ENCODE measurements at regions not wholly inside any gene's neighbourhood (a gene's known extent, or its start where the extent isn't known, plus 50 kb on each side); places are given as distances from the start of the nearest gene placed in this dataset.

DNA sequence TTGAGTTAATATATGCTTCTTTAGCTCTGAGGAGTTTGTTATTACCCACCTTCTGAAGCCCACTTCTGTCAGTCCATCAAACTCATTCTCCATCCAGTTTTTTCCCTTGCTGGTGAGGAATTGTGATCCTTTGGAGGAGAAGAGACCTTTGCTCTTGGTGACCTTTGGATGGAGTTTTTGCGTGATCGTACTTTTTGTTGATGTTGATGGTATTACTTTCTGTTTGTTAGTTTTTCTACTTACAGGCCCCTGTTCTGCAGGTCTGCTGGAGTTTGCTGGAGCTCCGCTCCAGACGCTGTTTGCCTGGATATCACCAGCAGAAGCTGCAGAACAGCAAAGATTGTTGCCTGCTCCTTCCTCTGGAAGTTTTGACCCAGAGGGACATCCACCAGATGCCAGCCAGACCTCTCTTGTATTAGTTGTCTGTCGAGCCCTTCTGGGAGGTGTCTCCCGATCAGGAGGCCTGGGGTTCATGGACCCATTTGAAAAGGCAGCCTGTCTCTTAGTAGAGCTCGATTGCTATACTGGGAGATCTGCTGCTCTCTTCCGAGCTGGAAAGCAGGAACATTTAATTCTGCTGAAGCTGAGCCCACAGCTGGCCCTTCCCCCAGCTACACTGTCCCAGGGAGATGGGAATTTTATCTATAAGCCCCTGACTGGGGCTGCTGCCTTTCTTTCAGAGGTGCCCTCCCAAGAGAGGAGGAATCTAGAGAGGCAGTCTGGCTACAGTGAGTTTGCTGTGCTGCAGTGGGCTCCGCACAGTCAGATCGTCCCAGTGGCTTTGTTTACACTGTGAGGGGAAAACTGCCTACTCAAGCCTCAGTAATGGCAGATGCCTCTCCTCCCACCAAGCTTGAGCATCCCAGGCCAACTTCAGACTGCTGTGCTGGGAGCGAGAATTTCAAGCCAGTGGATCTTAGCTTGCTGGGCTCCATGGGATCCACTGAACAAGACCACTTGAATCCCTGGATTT is 445.5 kb downstream of the MAN2A1 start:
- H3K4me3 ChIP-seq (ENCODE audit: insufficient read depth, low read depth, low read length) = no peak overlapping the region
- WGBS, 2 experiments = 82 to 83% methylated on average over 11 of the region's 11 CpGs
- no peaks in the 10 kb centered on the region for H3K9me3 ChIP-seq (ENCODE audit: control insufficient read depth, low read length)
- no peak overlapping the region for H3K27ac ChIP-seq (ENCODE audit: insufficient read depth, low read depth, low read length, poor library complexity, severe bottlenecking)
- H3K36me3 ChIP-seq (ENCODE audit: control insufficient read depth, insufficient read depth, low read length) = no peaks in the 10 kb centered on the region
- H3K4me1 ChIP-seq (ENCODE audit: control insufficient read depth, insufficient read depth, low read length) = no peaks in the 10 kb centered on the region
- no peaks in the 10 kb centered on the region for H3K27me3 ChIP-seq (ENCODE audit: control insufficient read depth, insufficient read depth, low read length, poor library complexity, severe bottlenecking)

DNA sequence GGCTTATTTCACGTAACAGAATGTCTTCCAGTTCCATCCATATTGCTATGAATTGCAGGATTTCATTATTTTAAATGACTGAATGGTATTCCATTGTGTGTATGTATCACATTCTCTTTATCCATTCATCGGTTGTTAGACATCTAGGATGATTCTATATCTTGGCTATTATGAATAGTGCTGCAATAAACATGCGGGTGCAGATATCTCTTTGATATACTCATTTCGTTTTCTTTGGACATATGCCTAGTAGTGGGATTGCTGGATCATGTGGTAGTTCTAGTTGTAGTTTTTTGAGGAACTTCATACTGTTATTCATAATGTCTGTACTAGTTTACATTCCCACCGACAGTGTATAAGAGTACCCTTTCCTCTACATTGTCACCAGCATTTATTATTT is 460.5 kb downstream of the MAN2A1 start:
- 90 to 92% methylated on average over 5 of the region's 5 CpGs for WGBS, 2 experiments
- H3K36me3 ChIP-seq (ENCODE audit: control insufficient read depth, insufficient read depth, low read length) = no peaks in the 10 kb centered on the region
- H3K27me3 ChIP-seq (ENCODE audit: control insufficient read depth, insufficient read depth, low read length, poor library complexity, severe bottlenecking) = no peaks in the 10 kb centered on the region
- H3K4me1 ChIP-seq (ENCODE audit: control insufficient read depth, insufficient read depth, low read length) = no peaks in the 10 kb centered on the region
- H3K4me3 ChIP-seq (ENCODE audit: insufficient read depth, low read depth, low read length) = no peak overlapping the region
- no peak overlapping the region for H3K27ac ChIP-seq (ENCODE audit: insufficient read depth, low read depth, low read length, poor library complexity, severe bottlenecking)
- no peaks in the 10 kb centered on the region for H3K9me3 ChIP-seq (ENCODE audit: control insufficient read depth, low read length)

DNA sequence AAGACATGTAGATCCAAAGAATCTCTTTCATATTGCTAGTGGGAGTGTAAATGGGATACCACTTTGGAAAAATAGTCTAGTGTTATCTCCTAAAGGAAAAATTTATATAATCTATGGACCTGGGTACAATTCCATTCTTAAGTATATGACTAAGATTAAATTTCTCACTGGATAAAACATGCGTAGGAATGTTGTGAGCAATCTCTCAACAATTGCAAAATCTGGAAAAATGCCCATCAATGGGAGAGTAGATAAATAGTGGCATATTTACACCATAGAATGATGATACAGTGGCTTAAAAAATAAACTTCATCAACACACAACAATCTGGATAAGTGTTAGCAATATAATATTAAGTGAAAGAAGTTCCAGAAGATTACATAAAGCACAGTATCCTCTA is 469.5 kb downstream of the MAN2A1 start:
- Histone ChIP-seq H3K4me3 (ENCODE audit: insufficient read depth, low read depth, low read length) (no peak overlapping the region), H3K9me3 (ENCODE audit: control insufficient read depth, low read length) (no peaks in the 10 kb centered on the region), H3K27me3 (ENCODE audit: control insufficient read depth, insufficient read depth, low read length, poor library complexity, severe bottlenecking) (no peaks in the 10 kb centered on the region), H3K4me1 (ENCODE audit: control insufficient read depth, insufficient read depth, low read length) (peaks cover 7% of the 10 kb centered on the region), H3K27ac (ENCODE audit: insufficient read depth, low read depth, low read length, poor library complexity, severe bottlenecking) (no peak overlapping the region), H3K36me3 (ENCODE audit: control insufficient read depth, insufficient read depth, low read length) (no peaks in the 10 kb centered on the region)
- WGBS, 2 experiments = 100% methylated on average over 1 of the region's 1 CpG; no CpG with 5 or more reads in 1 of the 2 experiments

DNA sequence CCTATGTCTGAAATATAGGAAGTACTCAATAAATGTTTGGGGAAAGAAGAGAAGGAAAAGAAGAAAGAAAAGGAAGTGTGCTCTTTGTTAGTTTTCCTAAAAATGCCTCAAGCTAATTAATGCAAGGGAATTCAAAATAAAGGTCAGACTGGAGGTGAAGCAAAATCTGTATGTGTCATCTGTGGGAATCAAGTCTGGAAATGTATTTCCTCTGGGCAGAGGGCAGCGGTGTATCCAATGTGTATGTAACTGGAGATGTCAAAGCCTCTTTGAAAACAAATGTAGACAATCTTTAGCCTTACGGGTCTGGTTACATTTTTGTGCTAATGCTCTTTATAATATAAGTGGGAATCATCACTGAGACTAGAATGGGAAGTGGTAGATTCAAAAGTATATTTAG is 471.4 kb downstream of the MAN2A1 start:
- no peak overlapping the region for H3K27ac ChIP-seq (ENCODE audit: insufficient read depth, low read depth, low read length, poor library complexity, severe bottlenecking)
- H3K4me1 ChIP-seq (ENCODE audit: control insufficient read depth, insufficient read depth, low read length) = peaks cover 7% of the 10 kb centered on the region
- H3K36me3 ChIP-seq (ENCODE audit: control insufficient read depth, insufficient read depth, low read length) = no peaks in the 10 kb centered on the region
- no peak overlapping the region for H3K4me3 ChIP-seq (ENCODE audit: insufficient read depth, low read depth, low read length)
- no peaks in the 10 kb centered on the region for H3K27me3 ChIP-seq (ENCODE audit: control insufficient read depth, insufficient read depth, low read length, poor library complexity, severe bottlenecking)
- 93 to 97% methylated on average over 2 of the region's 2 CpGs for WGBS, 2 experiments
- H3K9me3 ChIP-seq (ENCODE audit: control insufficient read depth, low read length) = no peaks in the 10 kb centered on the region

DNA sequence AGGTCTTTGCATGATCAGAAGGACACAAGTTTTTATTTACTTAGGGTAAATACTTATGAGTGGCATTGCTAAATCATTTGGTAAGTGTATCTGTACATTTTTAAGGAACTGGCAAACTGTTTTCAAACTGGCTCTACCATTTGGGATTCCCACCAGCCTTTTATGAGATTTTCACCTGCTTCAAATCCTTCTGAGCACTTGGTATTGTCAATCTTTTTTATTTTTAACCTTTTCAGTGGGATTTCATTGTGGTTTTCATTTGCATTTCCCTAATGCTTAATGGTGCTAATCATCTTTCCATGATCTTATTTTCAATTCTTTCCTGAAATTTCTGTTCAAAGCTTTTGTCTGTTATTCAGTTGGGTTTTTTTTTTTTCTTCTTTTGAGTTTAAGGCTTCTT is 475.6 kb downstream of the MAN2A1 start:
- Histone ChIP-seq H3K27ac (ENCODE audit: insufficient read depth, low read depth, low read length, poor library complexity, severe bottlenecking) (no peak overlapping the region), H3K4me1 (ENCODE audit: control insufficient read depth, insufficient read depth, low read length) (peaks cover 7% of the 10 kb centered on the region), H3K27me3 (ENCODE audit: control insufficient read depth, insufficient read depth, low read length, poor library complexity, severe bottlenecking) (no peaks in the 10 kb centered on the region), H3K4me3 (ENCODE audit: insufficient read depth, low read depth, low read length) (no peak overlapping the region), H3K9me3 (ENCODE audit: control insufficient read depth, low read length) (no peaks in the 10 kb centered on the region), H3K36me3 (ENCODE audit: control insufficient read depth, insufficient read depth, low read length) (no peaks in the 10 kb centered on the region)

DNA sequence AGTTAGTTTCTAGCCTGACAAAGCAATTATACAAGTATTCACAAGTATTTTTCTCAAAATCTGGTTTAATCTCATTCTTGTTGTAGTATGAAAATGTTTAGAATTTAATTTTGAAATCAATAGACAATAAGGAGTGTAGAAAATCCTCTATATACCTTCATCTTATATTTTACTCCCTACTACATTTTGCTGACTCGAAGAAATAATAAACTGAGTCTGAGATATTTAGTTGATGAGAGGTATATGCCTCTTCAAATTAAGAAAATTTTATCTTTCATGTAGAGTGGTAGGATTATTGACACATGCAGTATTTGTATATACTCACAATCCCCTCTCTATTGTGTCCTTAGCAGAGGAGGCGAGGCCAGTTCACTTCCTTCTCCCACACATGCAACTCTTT is 477.7 kb downstream of the MAN2A1 start:
- Histone ChIP-seq H3K4me3 (ENCODE audit: insufficient read depth, low read depth, low read length) (no peak overlapping the region), H3K27ac (ENCODE audit: insufficient read depth, low read depth, low read length, poor library complexity, severe bottlenecking) (no peak overlapping the region), H3K4me1 (ENCODE audit: control insufficient read depth, insufficient read depth, low read length) (no peaks in the 10 kb centered on the region), H3K36me3 (ENCODE audit: control insufficient read depth, insufficient read depth, low read length) (no peaks in the 10 kb centered on the region), H3K9me3 (ENCODE audit: control insufficient read depth, low read length) (no peaks in the 10 kb centered on the region), H3K27me3 (ENCODE audit: control insufficient read depth, insufficient read depth, low read length, poor library complexity, severe bottlenecking) (no peaks in the 10 kb centered on the region)
- WGBS, 2 experiments = 71 to 100% methylated on average over 1 of the region's 2 CpGs

DNA sequence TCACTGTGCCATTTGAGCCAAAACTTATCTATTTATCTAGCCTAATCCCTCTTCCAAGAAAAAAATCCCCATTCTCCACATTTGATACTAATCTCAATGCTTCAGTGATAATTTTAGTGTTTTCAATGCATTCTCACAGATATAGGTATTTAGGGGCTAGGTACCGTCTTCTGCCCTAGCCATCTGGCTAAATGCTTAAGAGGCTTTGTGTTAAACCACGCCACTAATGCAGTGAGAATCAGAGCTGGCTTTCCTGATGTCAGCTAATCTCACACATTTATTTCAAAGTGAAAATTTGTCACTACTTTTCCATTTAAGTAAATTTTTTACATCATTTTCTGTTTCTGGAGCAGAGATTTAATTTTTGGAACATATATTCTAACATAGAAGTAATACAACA is 479.7 kb downstream of the MAN2A1 start:
- Histone ChIP-seq H3K27me3 (ENCODE audit: control insufficient read depth, insufficient read depth, low read length, poor library complexity, severe bottlenecking) (no peaks in the 10 kb centered on the region), H3K27ac (ENCODE audit: insufficient read depth, low read depth, low read length, poor library complexity, severe bottlenecking) (no peak overlapping the region), H3K36me3 (ENCODE audit: control insufficient read depth, insufficient read depth, low read length) (no peaks in the 10 kb centered on the region), H3K4me3 (ENCODE audit: insufficient read depth, low read depth, low read length) (no peak overlapping the region), H3K4me1 (ENCODE audit: control insufficient read depth, insufficient read depth, low read length) (no peaks in the 10 kb centered on the region), H3K9me3 (ENCODE audit: control insufficient read depth, low read length) (no peaks in the 10 kb centered on the region)
- WGBS, 2 experiments = 89 to 92% methylated on average over 2 of the region's 2 CpGs

DNA sequence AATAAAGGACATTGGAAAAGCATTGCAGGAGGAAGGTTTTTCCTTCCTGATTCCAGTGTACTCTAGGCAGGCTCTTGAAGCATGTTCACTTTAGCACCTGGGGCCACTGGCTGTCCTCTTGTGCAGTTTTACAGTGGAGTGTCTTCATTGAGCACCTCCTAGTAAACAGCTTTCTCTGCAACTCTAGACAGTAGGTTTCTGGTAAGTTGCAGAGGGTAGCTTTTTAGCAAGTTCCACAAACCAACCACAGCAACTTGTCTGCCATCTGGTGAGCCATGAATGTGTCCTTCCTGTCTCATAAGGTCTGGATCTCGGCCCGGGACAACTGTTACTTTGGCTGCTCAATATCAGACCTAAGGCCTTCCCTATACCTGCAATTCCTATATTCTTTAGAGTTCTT is 488.0 kb downstream of the MAN2A1 start:
- WGBS, 2 experiments = 95% methylated on average over 2 of the region's 2 CpGs
- H3K36me3 ChIP-seq (ENCODE audit: control insufficient read depth, insufficient read depth, low read length) = no peaks in the 10 kb centered on the region
- no peaks in the 10 kb centered on the region for H3K9me3 ChIP-seq (ENCODE audit: control insufficient read depth, low read length)
- H3K4me3 ChIP-seq (ENCODE audit: insufficient read depth, low read depth, low read length) = no peak overlapping the region
- H3K4me1 ChIP-seq (ENCODE audit: control insufficient read depth, insufficient read depth, low read length) = peaks cover 20% of the 10 kb centered on the region
- no peaks in the 10 kb centered on the region for H3K27me3 ChIP-seq (ENCODE audit: control insufficient read depth, insufficient read depth, low read length, poor library complexity, severe bottlenecking)
- no peak overlapping the region for H3K27ac ChIP-seq (ENCODE audit: insufficient read depth, low read depth, low read length, poor library complexity, severe bottlenecking)

DNA sequence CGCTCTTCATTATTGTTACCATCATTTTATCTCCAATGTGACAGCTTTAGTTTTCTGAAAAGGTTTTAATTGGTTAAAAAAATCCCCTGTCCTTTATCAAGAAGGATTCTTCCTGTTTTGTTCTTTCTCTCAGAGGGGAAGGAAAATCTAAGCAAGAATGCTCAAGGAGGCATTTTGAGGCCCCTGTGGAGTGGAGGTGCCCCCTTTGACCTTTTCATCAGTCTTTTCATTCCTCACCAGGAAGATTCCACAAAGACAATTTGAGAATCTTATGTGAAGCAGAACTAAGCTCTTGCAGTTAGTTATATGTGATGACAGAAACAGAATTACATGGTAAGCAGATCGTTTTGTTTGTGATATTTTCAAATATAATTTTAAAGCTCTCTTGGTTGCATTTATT is 489.6 kb downstream of the MAN2A1 start:
- peak overlapping the region; percentile 65 for H3K27ac ChIP-seq (ENCODE audit: insufficient read depth, low read depth, low read length, poor library complexity, severe bottlenecking)
- peaks cover 3% of the 10 kb centered on the region for H3K36me3 ChIP-seq (ENCODE audit: control insufficient read depth, insufficient read depth, low read length)
- no peaks in the 10 kb centered on the region for H3K9me3 ChIP-seq (ENCODE audit: control insufficient read depth, low read length)
- H3K4me1 ChIP-seq (ENCODE audit: control insufficient read depth, insufficient read depth, low read length) = peaks cover 20% of the 10 kb centered on the region
- H3K27me3 ChIP-seq (ENCODE audit: control insufficient read depth, insufficient read depth, low read length, poor library complexity, severe bottlenecking) = no peaks in the 10 kb centered on the region
- WGBS, 2 experiments = 27 to 28% methylated on average over 2 of the region's 2 CpGs
- no peak overlapping the region for H3K4me3 ChIP-seq (ENCODE audit: insufficient read depth, low read depth, low read length)

DNA sequence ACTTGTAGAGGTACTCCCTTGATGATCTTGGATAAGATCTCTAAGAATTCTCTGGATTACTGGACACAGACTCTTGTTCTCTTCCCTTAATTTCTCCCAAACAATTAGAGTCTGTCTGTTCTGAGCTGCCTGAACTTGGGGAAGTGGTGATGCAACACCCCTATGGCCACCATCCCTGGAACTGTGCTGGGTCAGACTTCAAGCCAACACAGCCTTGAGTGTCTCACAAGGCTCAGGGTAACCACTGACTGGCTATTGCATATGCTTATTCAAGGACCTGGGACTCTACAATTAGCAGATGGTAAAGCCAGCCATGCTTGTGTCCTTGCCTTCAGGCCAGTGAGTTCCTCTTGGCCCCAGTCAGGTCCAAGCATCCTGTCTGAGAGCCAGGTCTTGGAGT is 504.5 kb downstream of the MAN2A1 start:
- Histone ChIP-seq H3K36me3 (ENCODE audit: control insufficient read depth, insufficient read depth, low read length) (no peaks in the 10 kb centered on the region), H3K4me1 (ENCODE audit: control insufficient read depth, insufficient read depth, low read length) (no peaks in the 10 kb centered on the region), H3K4me3 (ENCODE audit: insufficient read depth, low read depth, low read length) (no peak overlapping the region), H3K9me3 (ENCODE audit: control insufficient read depth, low read length) (peaks cover 2% of the 10 kb centered on the region), H3K27ac (ENCODE audit: insufficient read depth, low read depth, low read length, poor library complexity, severe bottlenecking) (no peak overlapping the region), H3K27me3 (ENCODE audit: control insufficient read depth, insufficient read depth, low read length, poor library complexity, severe bottlenecking) (no peaks in the 10 kb centered on the region)
